GM11168 (cell line): ENCODE measurements at regions not wholly inside any gene's neighbourhood (a gene's known extent, or its start where the extent isn't known, plus 50 kb on each side); places are given as distances from the start of the nearest gene placed in this dataset.
"Not testable (repeated sequence)": the region's sequence is repeated elsewhere in the genome, so short reads cannot be mapped to it uniquely, and the experiment has no call there.

Experiments used
- in situ Hi-C: fragments of 300-500 bp; cut with MboI; formaldehyde crosslinking; loops from one replicate; pipeline ENCODE4 v1.12.0; 2022; ENCODE audit warnings: low sequenced_read_pairs; ENCODE audit not compliant: unreplicated experiment

- in situ Hi-C loops, result no loop called here
Observed at GRCh38 chr5:138702166-138703077, 50.8 kb upstream of the CTNNA1 start.

- in situ Hi-C loops, result no loop called here
Observed at GRCh38 chr5:138701678-138702077, 51.5 kb upstream of the CTNNA1 start.

DNA sequence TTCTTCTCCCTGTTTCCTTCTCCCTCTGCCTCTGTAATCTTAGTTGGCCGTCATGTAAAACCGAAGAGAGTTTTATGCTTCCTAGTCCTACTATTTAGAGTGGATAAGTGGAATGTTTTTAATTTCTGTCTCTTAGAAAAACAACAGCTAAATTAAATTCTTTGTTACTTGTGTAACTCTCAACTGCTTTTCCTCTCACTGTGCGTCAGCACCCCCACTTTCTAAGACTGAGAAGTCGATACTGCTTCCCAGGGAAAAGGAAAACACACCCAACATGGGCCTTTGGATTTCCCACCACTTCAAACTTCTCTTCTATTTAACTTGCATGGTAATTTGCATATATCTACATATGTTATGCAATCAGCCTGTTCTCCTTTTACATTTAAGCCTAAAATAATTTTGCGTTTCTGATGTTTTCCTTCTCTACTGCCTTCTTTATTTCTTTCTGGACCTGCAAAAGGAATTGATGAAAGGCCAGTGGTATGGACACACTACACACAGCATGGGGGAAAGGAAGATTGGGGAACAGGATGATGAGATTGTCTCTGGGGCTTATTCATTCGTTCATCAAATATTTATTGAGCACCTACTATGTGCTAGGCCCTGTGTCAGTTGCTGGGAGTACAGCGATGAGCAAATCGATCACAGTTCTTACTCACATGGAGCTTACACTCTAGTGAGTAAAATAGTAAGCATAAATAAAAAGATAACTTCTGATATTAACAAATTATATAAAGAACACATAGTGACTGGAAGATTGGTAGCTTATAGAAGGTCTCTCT is 52.5 kb upstream of the CTNNA1 start:
- in situ Hi-C loops, result no loop called here

DNA sequence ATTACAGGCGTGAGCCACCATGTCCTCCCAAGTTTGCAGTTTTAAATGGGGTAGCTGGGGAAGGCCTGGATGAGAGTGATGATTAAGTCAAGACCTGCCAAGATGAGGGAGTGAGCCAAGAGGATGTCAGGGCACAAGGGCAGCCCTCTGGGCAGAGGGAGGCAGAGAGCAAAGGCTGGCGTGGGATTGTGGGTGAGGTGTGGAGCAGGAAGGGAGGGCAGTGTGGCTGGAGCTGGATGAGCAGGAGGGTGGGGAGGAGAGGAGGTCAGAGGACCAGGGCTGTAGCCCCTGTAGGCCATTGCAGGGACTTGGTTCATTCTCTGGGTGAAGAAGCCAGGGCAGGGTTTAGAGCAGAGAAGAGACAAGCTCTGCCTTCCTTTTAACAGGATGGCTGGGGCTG is 53.7 kb upstream of the CTNNA1 start:
- in situ Hi-C loops, result no loop called here

DNA sequence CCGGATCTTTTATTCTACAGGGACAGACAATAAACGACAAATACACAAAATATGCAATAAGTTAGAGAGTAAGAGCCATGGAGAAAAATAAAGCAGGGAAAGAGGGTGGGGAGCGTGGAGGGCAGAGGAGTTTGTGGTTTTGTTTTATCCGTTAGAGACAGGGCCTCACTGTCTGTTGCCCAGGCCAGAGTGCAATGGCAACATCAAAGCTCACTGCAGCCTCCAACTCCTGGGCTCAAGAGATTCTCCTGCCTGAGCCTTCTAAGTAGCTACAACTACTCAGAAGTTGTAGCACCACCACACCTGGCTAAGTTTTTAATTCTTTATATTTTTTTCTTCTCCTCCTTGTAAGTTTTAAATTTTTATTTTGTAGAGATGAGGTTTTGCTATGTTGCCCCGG is 54.5 kb upstream of the CTNNA1 start:
- in situ Hi-C loops, result no loop called here

- in situ Hi-C loops, result no loop called here
Observed at GRCh38 chr5:138697720-138698360, 55.4 kb upstream of the CTNNA1 start.

DNA sequence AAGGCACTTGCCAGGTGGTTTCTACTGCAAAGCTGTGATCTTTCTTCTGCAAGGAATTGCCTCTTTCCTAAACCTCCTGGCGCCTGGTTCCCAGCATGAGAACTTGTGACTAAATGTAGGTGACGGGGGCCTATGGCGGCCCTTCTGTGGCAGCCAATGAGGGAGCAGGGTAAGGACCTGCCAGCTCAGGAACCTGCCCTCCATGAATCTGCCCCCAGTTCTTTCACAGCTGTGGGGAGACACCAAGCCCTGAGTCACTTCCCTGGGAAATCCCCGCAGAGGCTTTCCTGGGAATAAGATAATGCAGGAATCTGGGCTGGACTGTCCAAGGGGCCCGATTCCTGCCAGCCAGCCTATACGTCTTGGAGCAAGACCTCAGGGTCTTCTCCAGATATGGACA is 56.7 kb upstream of the CTNNA1 start:
- in situ Hi-C loops, result no loop called here

DNA sequence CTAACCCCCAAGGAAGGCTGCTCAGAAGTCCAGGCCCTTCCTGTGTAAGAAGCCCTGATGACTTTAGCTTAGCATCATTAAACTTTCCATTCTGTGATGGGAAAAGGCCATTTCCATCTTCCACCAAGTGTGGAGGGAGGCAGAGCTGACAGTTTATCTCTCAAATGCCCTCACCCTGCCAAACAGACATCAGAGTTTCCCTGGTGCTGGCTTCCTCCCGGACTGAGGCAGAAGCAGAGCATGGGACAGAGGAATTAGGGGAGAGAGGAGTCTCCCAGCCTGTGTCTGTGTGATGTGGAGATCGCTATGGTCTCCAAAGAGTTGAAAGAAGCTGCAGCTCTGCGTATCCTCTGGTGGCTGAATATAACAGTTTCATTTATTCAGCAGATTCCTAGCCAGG is 57.4 kb upstream of the CTNNA1 start:
- in situ Hi-C loops, result no loop called here

DNA sequence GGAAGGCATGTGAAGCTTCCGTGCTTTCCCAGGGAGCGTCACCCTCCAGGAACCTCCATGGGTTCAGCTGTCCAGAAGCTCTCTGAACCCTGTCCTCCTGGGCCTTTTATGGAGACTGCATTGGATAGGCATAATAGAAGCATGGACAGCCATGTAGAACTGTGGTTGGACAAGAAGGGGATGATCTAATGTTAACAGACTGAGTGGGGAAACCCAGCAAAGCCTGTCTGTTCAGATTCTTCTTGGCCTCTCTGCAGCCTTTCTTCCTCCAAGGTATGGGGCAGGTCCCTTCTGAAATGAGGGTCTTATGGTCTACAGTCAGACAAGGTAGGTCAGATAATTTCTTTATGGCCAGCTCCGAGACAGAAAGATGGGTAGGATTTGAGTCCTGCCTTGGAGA is 59.1 kb upstream of the CTNNA1 start:
- in situ Hi-C loops, result no loop called here

DNA sequence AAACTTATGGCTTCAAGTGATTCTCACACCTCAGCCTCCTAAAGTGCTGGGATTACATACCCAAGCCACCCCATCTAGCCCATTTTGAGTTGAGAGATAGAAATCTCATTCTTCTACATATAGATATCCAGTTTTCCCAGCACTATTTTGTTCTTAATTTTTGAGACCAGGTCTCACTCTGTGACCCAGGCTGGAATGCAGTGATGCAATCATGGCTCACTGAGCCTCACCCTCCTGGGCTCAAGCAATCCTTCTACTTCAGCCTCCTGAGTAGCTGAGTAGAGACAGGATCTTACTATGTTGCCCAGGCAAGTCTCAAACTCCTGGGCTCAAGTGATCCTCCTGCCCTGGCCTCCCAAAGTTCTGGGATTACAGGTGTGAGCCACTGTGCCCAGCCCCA is 60.9 kb upstream of the CTNNA1 start:
- in situ Hi-C loops, result no loop called here

DNA sequence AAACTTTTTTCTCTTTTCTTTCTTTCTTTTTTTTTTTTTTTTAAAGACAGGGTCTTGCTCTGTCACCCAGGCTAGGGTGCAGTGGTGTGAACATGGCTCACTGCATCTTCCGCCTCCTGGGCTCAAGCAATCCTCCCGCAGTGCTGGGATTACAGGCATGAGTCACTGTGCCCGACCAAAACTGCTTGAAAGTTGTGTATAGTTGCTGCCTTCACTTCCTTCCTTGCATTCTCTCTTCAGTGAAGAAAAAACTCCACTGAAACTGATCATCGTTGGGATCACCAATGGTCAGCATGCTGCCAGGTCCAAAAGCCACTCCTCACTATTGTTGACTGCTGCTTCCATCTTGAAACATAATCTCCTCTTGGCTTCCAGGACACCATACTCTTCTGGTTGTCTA is 66.6 kb upstream of the CTNNA1 start:
- in situ Hi-C loops, result no loop called here

- in situ Hi-C loops, result no loop called here
Observed at GRCh38 chr5:138685193-138685745, 68.0 kb upstream of the CTNNA1 start.

GRCh38 chr5:138682462-138682861 is 70.8 kb upstream of the CTNNA1 start:
- in situ Hi-C loops, result not testable (repeated sequence)

GRCh38 chr5:138678826-138679225 is 74.4 kb upstream of the CTNNA1 start:
- in situ Hi-C loops, result not testable (repeated sequence)

DNA sequence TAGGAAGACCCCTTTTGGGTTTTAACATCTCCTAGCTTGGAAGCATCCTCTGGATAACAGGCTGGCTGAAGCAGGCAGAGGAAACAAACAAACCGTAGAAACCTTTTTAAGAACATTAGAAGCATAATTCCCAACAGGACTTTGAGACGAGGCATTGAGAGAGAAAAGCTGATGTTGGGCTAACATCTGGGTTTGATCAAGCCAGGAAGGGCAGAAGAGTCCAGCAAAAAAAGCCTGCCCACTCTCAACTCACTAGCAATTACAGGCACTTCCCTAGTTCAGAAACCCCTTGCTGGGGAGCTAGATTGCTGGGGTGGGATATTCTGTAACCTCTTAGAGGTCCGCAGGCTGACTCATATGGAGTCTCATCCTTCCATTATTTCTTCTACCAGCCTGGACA is 75.4 kb upstream of the CTNNA1 start:
- in situ Hi-C loops, result no loop called here

DNA sequence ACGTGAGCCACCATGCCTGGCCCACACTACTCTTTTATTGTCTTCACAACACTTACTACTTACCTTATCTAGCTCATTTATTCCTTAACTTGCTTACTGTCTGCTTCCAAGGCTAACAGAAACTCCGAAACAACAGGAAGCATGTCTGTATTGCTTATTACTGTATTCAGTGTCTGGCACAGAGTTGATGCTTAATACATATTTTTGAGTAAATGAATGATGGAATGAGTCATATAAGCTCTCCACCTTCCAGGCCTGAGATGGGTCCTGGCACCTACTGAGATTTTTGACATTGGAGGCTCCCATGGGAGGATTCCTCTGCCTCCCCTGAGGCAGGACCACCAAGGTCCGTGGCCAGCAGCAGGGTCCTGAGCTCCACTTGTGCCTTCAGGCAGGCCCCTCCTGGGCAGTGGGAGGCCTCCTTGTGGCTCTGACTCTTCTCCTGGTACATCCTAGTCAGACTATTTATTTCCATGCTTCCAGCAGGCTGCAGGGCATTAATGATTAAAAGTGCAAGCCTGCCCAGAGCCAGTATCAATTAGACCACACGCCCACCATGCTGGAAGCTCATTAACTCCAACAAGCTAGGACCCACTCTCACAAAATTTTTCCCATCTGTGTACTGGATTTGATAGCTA is 76.5 kb upstream of the CTNNA1 start:
- in situ Hi-C loops, result no loop called here

DNA sequence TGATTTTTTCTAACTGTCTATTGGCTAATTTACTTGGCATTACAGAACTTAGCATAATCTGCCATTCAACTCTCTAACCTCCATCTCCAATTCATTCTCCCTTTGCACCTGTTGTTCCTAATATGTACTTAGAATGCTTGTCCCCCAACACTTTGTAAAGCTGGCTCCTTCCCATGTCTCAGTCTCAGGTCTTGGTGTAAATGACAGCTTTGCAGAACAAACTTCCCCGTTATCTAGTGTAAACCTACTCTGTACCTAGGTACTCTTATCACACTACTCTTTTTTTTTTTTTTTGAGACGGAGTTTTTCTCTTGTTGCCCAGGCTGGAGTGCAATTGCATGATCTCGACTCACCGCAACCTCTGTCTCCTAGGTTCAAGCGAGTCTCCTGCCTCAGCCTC is 77.2 kb upstream of the CTNNA1 start:
- in situ Hi-C loops, result no loop called here

DNA sequence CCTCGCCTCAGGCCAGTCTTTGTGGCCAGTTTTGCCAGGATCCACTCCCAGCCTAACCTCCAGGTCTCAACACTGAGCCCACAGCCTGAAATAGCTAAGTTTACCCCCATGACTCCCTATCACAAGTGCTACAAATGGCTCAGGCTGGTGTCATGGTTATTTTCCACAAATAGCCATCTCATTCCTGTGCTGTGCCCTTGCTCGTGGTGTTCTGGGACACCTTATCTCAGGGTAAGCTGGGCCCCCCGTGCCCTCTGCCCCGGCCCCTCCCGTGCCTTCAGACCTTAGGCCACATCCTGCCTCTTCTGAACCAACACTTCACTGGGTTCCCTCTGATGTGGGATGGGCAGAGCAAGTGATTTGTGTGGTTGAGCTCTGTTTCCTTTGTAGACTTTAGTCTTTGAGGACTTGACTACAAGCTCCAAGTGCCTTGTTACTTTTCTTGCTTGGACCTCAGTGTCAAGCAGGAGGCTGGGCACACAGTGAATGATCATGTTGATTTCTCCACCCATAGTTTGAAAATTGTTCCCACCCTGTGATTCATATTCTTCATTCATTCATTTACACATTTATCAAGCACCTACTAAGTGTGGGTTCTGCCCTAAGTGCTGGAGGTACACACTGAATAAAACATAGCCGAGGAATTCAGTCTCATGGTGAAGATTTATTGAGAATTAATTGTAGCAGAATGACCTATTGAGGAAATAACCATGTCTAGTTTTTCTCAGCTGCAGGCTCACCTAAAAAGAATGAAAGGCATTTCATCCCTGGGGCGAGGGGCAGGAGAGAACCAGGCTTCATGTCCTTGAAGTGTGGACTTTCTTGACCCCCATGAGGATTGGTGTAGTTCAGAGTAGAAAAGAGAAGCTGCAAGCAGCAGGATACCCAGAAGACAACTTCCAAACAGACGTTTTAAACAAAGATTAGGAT is 84.5 kb upstream of the CTNNA1 start:
- in situ Hi-C loops, result no loop called here

GRCh38 chr5:138667782-138668331 is 85.4 kb upstream of the CTNNA1 start:
- in situ Hi-C loops, result not testable (repeated sequence)
